ENCODE measurements at regions not wholly inside any gene's neighbourhood (a gene's known extent, or its start where the extent isn't known, plus 50 kb on each side); places are given as distances from the start of the nearest gene placed in this dataset.

DNA sequence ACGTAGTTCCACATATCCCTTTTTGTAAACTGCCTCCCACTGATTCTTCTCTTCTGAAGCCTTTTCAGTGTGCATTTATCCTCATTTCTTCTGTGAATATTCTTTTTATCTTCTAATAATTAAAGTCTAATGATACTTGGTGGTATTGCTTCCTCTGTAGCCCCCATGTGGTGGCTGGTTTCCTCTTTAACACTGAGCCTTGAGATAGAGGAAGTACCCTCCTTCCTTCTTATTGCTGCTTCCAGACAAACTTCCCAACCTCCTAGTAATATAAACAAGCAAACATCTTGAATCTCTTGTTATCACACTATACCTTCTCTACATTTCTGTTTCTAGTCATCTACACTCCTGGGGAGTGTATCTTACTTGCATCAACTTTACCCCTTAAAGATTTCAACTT lies 310.5 kb upstream of the GIMD1 start:
- H3K27me3 ChIP-seq (ENCODE audit: low read length), result no peaks in the 10 kb centered on the region
- no peak overlapping the region for H3K4me2 ChIP-seq (ENCODE audit: low read depth, low read length, poor library complexity, severe bottlenecking)
- no peaks in the 10 kb centered on the region for H4K20me1 ChIP-seq (ENCODE audit: low read depth, low read length)
- no peak overlapping the region for H3K4me3 ChIP-seq (ENCODE audit: insufficient read depth, low read length, poor library complexity, severe bottlenecking)
- H3K79me2 ChIP-seq (ENCODE audit: insufficient read depth, low read length), result no peaks in the 10 kb centered on the region
- TF ChIP-seq, protein P1, sequence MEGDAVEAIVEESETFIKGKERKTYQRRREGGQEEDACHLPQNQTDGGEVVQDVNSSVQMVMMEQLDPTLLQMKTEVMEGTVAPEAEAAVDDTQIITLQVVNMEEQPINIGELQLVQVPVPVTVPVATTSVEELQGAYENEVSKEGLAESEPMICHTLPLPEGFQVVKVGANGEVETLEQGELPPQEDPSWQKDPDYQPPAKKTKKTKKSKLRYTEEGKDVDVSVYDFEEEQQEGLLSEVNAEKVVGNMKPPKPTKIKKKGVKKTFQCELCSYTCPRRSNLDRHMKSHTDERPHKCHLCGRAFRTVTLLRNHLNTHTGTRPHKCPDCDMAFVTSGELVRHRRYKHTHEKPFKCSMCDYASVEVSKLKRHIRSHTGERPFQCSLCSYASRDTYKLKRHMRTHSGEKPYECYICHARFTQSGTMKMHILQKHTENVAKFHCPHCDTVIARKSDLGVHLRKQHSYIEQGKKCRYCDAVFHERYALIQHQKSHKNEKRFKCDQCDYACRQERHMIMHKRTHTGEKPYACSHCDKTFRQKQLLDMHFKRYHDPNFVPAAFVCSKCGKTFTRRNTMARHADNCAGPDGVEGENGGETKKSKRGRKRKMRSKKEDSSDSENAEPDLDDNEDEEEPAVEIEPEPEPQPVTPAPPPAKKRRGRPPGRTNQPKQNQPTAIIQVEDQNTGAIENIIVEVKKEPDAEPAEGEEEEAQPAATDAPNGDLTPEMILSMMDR (IDR thresholded peaks at IDR 0.05; ENCODE audit: insufficient read depth, low read length, poor library complexity, severe bottlenecking), result no peak
- TF ChIP-seq EZH2phosphoT487 (conservative IDR thresholded peaks at IDR 0.05; ENCODE audit: low read length), result no peak
- no peak overlapping the region for H3K27ac ChIP-seq (ENCODE audit: low read depth, low read length)
- H3F3A ChIP-seq (ENCODE audit: insufficient read depth), result no peaks in the 10 kb centered on the region
- no peaks in the 10 kb centered on the region for H3K9me3 ChIP-seq (ENCODE audit: insufficient read depth, low read length)
- H3K9me2 ChIP-seq (replicated peaks; ENCODE audit: insufficient read depth, low read length), result no peaks in the 10 kb centered on the region
- H3K36me3 ChIP-seq (ENCODE audit: low read length), result no peaks in the 10 kb centered on the region
- no peak overlapping the region for H3K9ac ChIP-seq (ENCODE audit: low read length)
- H2AFZ ChIP-seq (ENCODE audit: low read depth, low read length, severe bottlenecking), result no peak overlapping the region

DNA sequence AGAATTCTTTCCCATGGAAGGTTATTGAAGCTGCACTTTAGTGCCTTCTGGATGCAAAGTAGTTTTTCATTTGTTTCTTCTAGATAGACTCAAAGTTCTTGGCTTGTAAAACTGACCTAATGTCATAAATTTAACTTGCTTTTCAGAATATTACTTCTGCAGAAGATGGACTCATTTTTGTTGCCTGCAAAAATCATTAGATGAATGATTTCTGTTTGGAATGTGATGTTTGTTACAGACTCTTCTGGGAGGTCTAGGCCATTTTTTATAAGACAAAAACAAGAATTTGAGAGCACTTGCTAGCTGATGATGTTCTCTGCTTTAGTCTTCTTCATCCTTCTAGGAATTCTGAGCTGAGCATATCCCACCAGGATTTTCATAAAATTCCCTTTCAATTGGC lies 308.6 kb upstream of the GIMD1 start:
- no peaks in the 10 kb centered on the region for H3K9me3 ChIP-seq (ENCODE audit: insufficient read depth, low read length)
- H3K4me3 ChIP-seq (ENCODE audit: insufficient read depth, low read length, poor library complexity, severe bottlenecking), result no peak overlapping the region
- no peaks in the 10 kb centered on the region for H3K27me3 ChIP-seq (ENCODE audit: low read length)
- H3K36me3 ChIP-seq (ENCODE audit: low read length), result no peaks in the 10 kb centered on the region
- H3F3A ChIP-seq (ENCODE audit: insufficient read depth), result no peaks in the 10 kb centered on the region
- no peaks in the 10 kb centered on the region for H3K9me2 ChIP-seq (replicated peaks; ENCODE audit: insufficient read depth, low read length)
- H2AFZ ChIP-seq (ENCODE audit: low read depth, low read length, severe bottlenecking), result no peak overlapping the region
- no peak overlapping the region for H3K4me2 ChIP-seq (ENCODE audit: low read depth, low read length, poor library complexity, severe bottlenecking)
- no peaks in the 10 kb centered on the region for H4K20me1 ChIP-seq (ENCODE audit: low read depth, low read length)
- H3K27ac ChIP-seq (ENCODE audit: low read depth, low read length), result no peak overlapping the region
- TF ChIP-seq EZH2phosphoT487 (conservative IDR thresholded peaks at IDR 0.05; ENCODE audit: low read length), result no peak
- TF ChIP-seq, protein P1 (IDR thresholded peaks at IDR 0.05; ENCODE audit: insufficient read depth, low read length, poor library complexity, severe bottlenecking), result no peak
- H3K79me2 ChIP-seq (ENCODE audit: insufficient read depth, low read length), result no peaks in the 10 kb centered on the region
- H3K9ac ChIP-seq (ENCODE audit: low read length), result no peak overlapping the region

DNA sequence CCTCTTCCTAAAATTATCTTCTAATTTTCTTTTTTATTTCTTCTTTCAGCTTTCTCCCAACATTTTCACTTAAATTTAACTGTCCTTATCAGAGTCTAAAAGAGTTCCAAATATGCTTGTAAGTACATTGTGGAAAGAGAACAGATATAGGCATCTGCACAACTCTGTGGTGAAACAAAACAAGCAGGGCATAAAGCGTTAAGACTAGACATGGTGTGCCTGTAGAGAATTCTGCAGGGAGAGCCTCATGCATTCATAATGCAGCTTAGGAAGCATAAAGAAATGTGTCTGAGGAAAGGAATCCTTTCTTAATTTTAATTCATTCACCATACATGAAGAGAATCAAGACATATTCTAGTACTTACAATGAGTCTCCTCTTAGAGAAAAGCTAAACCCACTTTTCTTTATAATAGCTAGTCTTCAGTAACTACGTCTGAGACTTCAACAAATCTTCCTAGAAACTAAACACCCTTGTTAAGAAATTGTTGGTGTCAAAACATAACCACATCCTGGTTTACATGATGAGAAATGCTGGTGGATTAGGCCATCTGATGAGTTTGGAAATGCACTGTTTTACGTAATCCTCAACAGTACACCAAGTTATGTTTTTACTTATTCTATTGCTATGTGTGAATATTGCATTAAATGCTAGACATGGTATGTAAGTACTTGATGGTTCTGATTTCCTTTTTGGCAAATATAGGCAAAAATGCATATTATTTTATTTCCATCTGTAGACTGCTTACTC lies 307.8 kb upstream of the GIMD1 start:
- TF ChIP-seq, protein P1 (IDR thresholded peaks at IDR 0.05; ENCODE audit: insufficient read depth, low read length, poor library complexity, severe bottlenecking), result no peak
- TF ChIP-seq EZH2phosphoT487 (conservative IDR thresholded peaks at IDR 0.05; ENCODE audit: low read length), result no peak
- Histone ChIP-seq H3K4me2 (ENCODE audit: low read depth, low read length, poor library complexity, severe bottlenecking) (no peak overlapping the region), H3K27ac (ENCODE audit: low read depth, low read length) (no peak overlapping the region), H3K79me2 (ENCODE audit: insufficient read depth, low read length) (no peaks in the 10 kb centered on the region), H3K4me3 (ENCODE audit: insufficient read depth, low read length, poor library complexity, severe bottlenecking) (no peak overlapping the region), H3K27me3 (ENCODE audit: low read length) (no peaks in the 10 kb centered on the region), H3K9me3 (ENCODE audit: insufficient read depth, low read length) (no peaks in the 10 kb centered on the region), H4K20me1 (ENCODE audit: low read depth, low read length) (no peaks in the 10 kb centered on the region), H2AFZ (ENCODE audit: low read depth, low read length, severe bottlenecking) (no peak overlapping the region), H3K36me3 (ENCODE audit: low read length) (no peaks in the 10 kb centered on the region), H3K9ac (ENCODE audit: low read length) (no peak overlapping the region), H3K9me2 (replicated peaks; ENCODE audit: insufficient read depth, low read length) (no peaks in the 10 kb centered on the region), H3F3A (ENCODE audit: insufficient read depth) (no peaks in the 10 kb centered on the region)

Data from SU-DHL-6 (cell line).